OCI-LY7 (cell line): ENCODE measurements at regions not wholly inside any gene's neighbourhood (a gene's known extent, or its start where the extent isn't known, plus 50 kb on each side); places are given as distances from the start of the nearest gene placed in this dataset.

ENCODE experiments used
- BruUV-seq: library from RNA; stranded (reverse); fragments of 400-500 nt; replicated peaks from 2 replicates; lab custom pipeline; 2021; lab: Mats Ljungman, UMichigan
- CTCF ChIA-PET: fragments of 300-600 bp; sonication (Branson Sonifier 250); formaldehyde crosslinking; loops from one replicate; lab custom pipeline; 2022; ENCODE audit warnings: antibody characterized with exemption; ENCODE audit not compliant: unreplicated experiment; lab: Charles Lee
- POLR2A ChIA-PET: fragments of 300-600 bp; sonication (Branson Sonifier 250); formaldehyde crosslinking; loops from one replicate; lab custom pipeline; 2022; ENCODE audit warnings: antibody characterized with exemption; lab: Charles Lee
- DNase-seq: peaks from one replicate; pipeline ENCODE4 v3.0.0-alpha.2; 2015; ENCODE audit warnings: low spot score
- H2AFZ ChIP-seq: fragments of 200-600 bp; sonication (generic), shearing (Covaris generic); 2 replicates; pipeline ENCODE4 v1.6.1; 2014; ENCODE audit warnings: mild to moderate bottlenecking, antibody characterized with exemption, low read length, moderate library complexity
- H3K27ac ChIP-seq: fragments of 200-600 bp; sonication (generic); 2 replicates; pipeline ENCODE4 v1.5.1; 2014; ENCODE audit warnings: mixed run types, low read depth, mild to moderate bottlenecking, moderate library complexity, low read length, inconsistent platforms; ENCODE audit not compliant: poor library complexity, severe bottlenecking
- H3K36me3 ChIP-seq: fragments of 200-600 bp; sonication (generic); 2 replicates; pipeline ENCODE4 v1.6.1; 2014; ENCODE audit warnings: mild to moderate bottlenecking, antibody characterized with exemption, low read length, moderate library complexity, mixed read lengths; ENCODE audit not compliant: insufficient read depth
- H3K4me1 ChIP-seq: fragments of 200-600 bp; sonication (generic); 2 replicates; pipeline ENCODE4 v1.5.1; 2014; ENCODE audit warnings: mild to moderate bottlenecking, low read length; ENCODE audit not compliant: insufficient read depth, poor library complexity, severe bottlenecking
- H3K4me2 ChIP-seq: fragments of 200-600 bp; sonication (generic); 2 replicates; pipeline ENCODE4 v1.6.1; 2014; ENCODE audit warnings: mild to moderate bottlenecking, low read length
- H3K4me3 ChIP-seq: fragments of 200-600 bp; sonication (generic); 2 replicates; pipeline ENCODE4 v1.5.1; 2014; ENCODE audit warnings: mild to moderate bottlenecking, low read depth, low read length; ENCODE audit not compliant: poor library complexity, severe bottlenecking
- H3K79me2 ChIP-seq: fragments of 200-600 bp; sonication (generic); 2 replicates; pipeline ENCODE4 v1.6.1; 2016; ENCODE audit warnings: low read depth, mild to moderate bottlenecking, low read length, moderate library complexity, mixed read lengths; ENCODE audit not compliant: insufficient read depth
- H3K9me2 ChIP-seq: fragments of 200-600 bp; sonication (generic); 2 replicates; pipeline ENCODE4 v1.6.1; 2016; ENCODE audit warnings: mild to moderate bottlenecking, low read length, mixed read lengths; ENCODE audit not compliant: insufficient read depth
- H3K9me3 ChIP-seq: fragments of 200-600 bp; sonication (generic); 2 replicates; pipeline ENCODE4 v1.6.1; 2014; ENCODE audit warnings: mild to moderate bottlenecking, mixed run types, low read length, mixed read lengths
- H4K20me1 ChIP-seq: fragments of 200-600 bp; sonication (generic); 2 replicates; pipeline ENCODE4 v1.6.1; 2014; ENCODE audit warnings: mild to moderate bottlenecking, antibody characterized with exemption, low read length, moderate library complexity, mixed read lengths; ENCODE audit not compliant: insufficient read depth
- CTCF ChIP-seq: fragments of 200-600 bp; sonication (generic); conservative IDR thresholded peaks from 2 replicates; pipeline ENCODE4 v1.5.1; 2014; ENCODE audit warnings: mild to moderate bottlenecking, antibody characterized with exemption, low read length, moderate library complexity, mixed read lengths
- EZH2phosphoT487 ChIP-seq: fragments of 200-600 bp; sonication (generic); IDR thresholded peaks from 2 replicates; pipeline ENCODE4 v1.6.1; 2018; ENCODE audit warnings: low read depth, borderline replicate concordance, mild to moderate bottlenecking, mixed run types, antibody characterized with exemption, low read length, moderate library complexity, mixed read lengths
- intact Hi-C: fragments of 100-400 bp; cut with micrococcal nuclease; formaldehyde crosslinking; loops from one replicate; pipeline ENCODE4 v1.10.0; 2022; ENCODE audit not compliant: unreplicated experiment

- H3K79me2 ChIP-seq, result no peaks in the 10 kb centered on the region
- no peaks in the 10 kb centered on the region for H3K36me3 ChIP-seq
- no peak overlapping the region for H3K4me2 ChIP-seq
- no peak overlapping the region for H3K27ac ChIP-seq
- no peaks in the 10 kb centered on the region for H3K4me1 ChIP-seq
- H3K9me2 ChIP-seq, result no peaks in the 10 kb centered on the region
- H2AFZ ChIP-seq, result no peak overlapping the region
- intact Hi-C loops, result no loop called here
- no peaks in the 10 kb centered on the region for H4K20me1 ChIP-seq
- no peak overlapping the region for H3K4me3 ChIP-seq
- POLR2A ChIA-PET, result no interaction called here
- CTCF ChIA-PET, result interaction anchor here (1.0 kb wide), 1 partner anchor 12 kb away, joined by 3 read pairs; no protein-coding TSS in a partner anchor
- no peak for DNase-seq
- TF ChIP-seq CTCF (no peak), EZH2phosphoT487 (no peak)
- H3K9me3 ChIP-seq, result no peaks in the 10 kb centered on the region
- no TSS peak for BruUV-seq
Observed at GRCh38 chr2:216320852-216321251, 51.4 kb downstream of the MARCHF4 start.

DNA sequence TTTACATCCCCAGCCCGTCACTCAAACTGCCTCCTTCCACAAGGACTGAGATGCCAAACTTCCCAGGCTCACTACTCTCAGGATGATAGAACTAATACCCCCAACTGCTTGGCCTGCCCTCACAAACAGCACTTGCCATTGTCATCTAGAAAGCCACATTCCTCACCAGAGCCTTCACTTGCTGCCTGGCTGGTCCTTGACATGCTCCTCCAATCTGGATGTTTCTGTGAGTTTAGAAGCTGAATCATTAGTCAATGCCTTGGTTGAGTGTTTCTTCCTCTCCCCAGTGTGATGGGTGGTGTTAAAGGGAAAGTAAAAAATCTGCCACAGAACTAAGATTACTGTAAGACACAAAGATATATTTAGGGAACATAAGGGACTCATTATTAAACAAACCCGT is 52.5 kb downstream of the MARCHF4 start:
- H3K27ac ChIP-seq, result no peak overlapping the region
- ChIA-PET POLR2A (no interaction called here), CTCF (no interaction called here)
- H4K20me1 ChIP-seq, result no peaks in the 10 kb centered on the region
- no peak overlapping the region for H3K4me2 ChIP-seq
- no peaks in the 10 kb centered on the region for H3K9me2 ChIP-seq
- H2AFZ ChIP-seq, result no peak overlapping the region
- H3K4me1 ChIP-seq, result no peaks in the 10 kb centered on the region
- no TSS peak for BruUV-seq
- intact Hi-C loops, result no loop called here
- DNase-seq, result no peak
- H3K4me3 ChIP-seq, result no peak overlapping the region
- TF ChIP-seq CTCF, result no peak
- TF ChIP-seq EZH2phosphoT487, result no peak
- no peaks in the 10 kb centered on the region for H3K36me3 ChIP-seq
- H3K79me2 ChIP-seq, result no peaks in the 10 kb centered on the region
- no peaks in the 10 kb centered on the region for H3K9me3 ChIP-seq

DNA sequence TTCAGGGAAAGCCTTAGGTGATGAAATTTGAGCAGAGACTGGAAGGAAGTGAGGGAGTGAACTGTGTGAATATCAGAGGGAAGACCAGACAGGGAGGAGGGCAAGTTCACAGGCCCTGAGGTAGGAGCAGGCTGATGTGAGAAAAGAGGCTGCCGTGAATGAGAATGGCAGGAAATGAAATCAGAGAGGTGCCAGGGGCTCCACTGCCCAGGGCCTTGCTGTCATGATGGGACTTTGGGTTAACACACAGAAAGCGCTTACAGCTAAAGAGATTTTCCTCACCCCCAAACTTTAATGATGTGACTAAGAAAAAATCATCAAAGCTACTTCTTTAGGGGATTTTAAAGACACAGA is 53.8 kb downstream of the MARCHF4 start:
- ChIA-PET CTCF (no interaction called here), POLR2A (interaction anchor here (0.5 kb wide), 1 partner anchor 1464 kb away, joined by 5 read pairs; no protein-coding TSS in a partner anchor)
- Histone ChIP-seq H3K36me3 (no peaks in the 10 kb centered on the region), H4K20me1 (no peaks in the 10 kb centered on the region), H3K4me3 (no peak overlapping the region), H3K27ac (no peak overlapping the region), H3K79me2 (no peaks in the 10 kb centered on the region), H3K9me3 (no peaks in the 10 kb centered on the region), H3K4me1 (no peaks in the 10 kb centered on the region), H2AFZ (no peak overlapping the region), H3K9me2 (no peaks in the 10 kb centered on the region), H3K4me2 (no peak overlapping the region)
- BruUV-seq, result no TSS peak
- no peak for DNase-seq
- intact Hi-C loops, result no loop called here
- TF ChIP-seq EZH2phosphoT487 (no peak), CTCF (no peak)
